ENCODE measurements at regions not wholly inside any gene's neighbourhood (a gene's known extent, or its start where the extent isn't known, plus 50 kb on each side); places are given as distances from the start of the nearest gene placed in this dataset.
"Not testable (repeated sequence)": the region's sequence is repeated elsewhere in the genome, so short reads cannot be mapped to it uniquely, and the experiment has no call there.

DNA sequence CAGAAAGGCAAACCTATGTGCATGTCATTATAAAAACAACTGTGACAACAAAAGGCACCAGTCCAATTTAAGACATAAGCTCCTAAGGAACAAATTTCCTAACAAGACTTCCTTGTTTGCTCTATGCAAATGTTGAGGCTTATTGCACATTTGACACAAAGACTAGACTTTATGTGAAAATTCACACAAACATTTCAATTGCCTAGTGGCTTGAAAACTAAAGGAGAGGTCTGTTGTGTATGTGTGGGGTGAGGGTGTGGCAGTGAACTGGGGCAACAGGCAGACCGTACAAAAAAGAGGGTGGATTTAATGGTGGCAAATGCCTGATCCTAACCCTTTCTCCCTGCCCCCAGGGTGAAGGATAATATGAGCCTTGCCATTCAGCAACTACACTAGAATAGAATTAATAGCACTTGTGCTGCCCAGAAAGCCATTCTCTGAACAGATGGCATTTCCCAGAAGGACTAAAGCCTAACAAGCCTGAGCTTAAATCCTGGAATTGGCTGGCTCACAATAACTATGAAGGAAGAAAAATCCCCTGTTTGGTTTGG lies 73.9 kb downstream of the GLUL start:
- no peaks in the 10 kb centered on the region for H3K9me3 ChIP-seq
- TF ChIP-seq EP300 (IDR thresholded peaks at IDR 0.05) (no peak), POLR2AphosphoS5 (IDR thresholded peaks at IDR 0.05) (peak; percentile 80)
- TF ChIP-seq, protein P1, sequence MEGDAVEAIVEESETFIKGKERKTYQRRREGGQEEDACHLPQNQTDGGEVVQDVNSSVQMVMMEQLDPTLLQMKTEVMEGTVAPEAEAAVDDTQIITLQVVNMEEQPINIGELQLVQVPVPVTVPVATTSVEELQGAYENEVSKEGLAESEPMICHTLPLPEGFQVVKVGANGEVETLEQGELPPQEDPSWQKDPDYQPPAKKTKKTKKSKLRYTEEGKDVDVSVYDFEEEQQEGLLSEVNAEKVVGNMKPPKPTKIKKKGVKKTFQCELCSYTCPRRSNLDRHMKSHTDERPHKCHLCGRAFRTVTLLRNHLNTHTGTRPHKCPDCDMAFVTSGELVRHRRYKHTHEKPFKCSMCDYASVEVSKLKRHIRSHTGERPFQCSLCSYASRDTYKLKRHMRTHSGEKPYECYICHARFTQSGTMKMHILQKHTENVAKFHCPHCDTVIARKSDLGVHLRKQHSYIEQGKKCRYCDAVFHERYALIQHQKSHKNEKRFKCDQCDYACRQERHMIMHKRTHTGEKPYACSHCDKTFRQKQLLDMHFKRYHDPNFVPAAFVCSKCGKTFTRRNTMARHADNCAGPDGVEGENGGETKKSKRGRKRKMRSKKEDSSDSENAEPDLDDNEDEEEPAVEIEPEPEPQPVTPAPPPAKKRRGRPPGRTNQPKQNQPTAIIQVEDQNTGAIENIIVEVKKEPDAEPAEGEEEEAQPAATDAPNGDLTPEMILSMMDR (IDR thresholded peaks at IDR 0.05), result no peak
- H3K27ac ChIP-seq, result peak overlapping the region in 3 of 4 donors; percentile 17 to 37 (median 32)
- no peak overlapping the region for H3K4me3 ChIP-seq
- WGBS, 2 donors (ENCODE audit: low coverage in 1 of 2), result 67% methylated on average over 1 of the region's 1 CpG; no CpG with 5 or more reads in 1 of the 2 donors
- peaks cover 0 to 12% (median 3%) of the 10 kb centered on the region in 3 donors for H3K4me1 ChIP-seq
- H3K36me3 ChIP-seq, result no peaks in the 10 kb centered on the region
- no peak for ATAC-seq
- no peaks in the 10 kb centered on the region for H3K27me3 ChIP-seq

DNA sequence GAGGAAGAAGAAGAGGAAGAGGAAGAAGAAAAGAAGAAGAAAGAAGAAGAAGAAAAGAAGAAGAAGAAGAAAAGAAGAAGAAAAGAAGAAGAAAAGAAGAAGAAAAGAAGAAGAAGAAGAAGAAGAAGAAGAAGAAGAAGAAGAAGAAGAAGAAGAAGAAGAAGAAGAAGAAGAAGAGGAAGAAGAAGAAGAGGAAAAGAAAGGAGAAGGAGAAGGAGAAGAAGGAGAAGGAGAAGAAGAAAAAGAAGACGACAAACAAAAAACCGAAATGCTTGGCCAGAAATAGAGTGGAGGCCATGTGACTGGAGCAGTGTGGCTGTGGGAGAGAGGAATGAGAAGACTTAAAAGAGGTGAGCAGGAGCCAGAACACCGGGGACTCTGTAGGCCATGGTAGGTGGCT lies 75.1 kb downstream of the GLUL start:
- 50 to 77% methylated on average over 1 to 3 of the region's 3 CpGs for WGBS, 2 donors (ENCODE audit: low coverage in 1 of 2)
- not testable (repeated sequence) for H3K27ac ChIP-seq

DNA sequence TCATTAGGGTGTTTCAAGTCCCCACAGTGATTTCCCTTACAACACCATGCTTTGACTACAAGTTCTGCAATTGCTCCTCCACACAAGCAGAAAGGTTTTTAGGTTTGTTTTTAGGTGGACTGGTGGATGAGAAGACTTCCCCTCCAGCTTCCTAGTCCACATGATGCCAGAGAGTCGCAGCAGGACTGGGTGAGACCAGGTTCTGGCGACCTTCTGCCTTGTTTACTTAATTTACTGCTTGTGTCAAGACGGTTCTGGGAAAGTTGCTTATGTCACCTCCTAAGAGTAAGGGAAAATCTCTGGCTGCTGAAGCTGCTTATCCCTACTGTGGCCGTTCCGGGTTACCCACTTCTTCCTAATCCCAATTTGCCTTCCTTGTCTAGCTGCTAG lies 76.4 kb downstream of the GLUL start:
- no peak for ATAC-seq
- no peaks in the 10 kb centered on the region for H3K27me3 ChIP-seq
- TF ChIP-seq, protein P1 (IDR thresholded peaks at IDR 0.05), result no peak
- TF ChIP-seq POLR2AphosphoS5 (IDR thresholded peaks at IDR 0.05), result peak; percentile 39
- TF ChIP-seq EP300 (IDR thresholded peaks at IDR 0.05), result no peak
- TF ChIP-seq POLR2A (IDR thresholded peaks at IDR 0.05), result no peak
- no peak overlapping the region for H3K27ac ChIP-seq
- H3K36me3 ChIP-seq, result no peaks in the 10 kb centered on the region
- no peak overlapping the region for H3K4me3 ChIP-seq
- peaks cover 0 to 12% (median 3%) of the 10 kb centered on the region in 3 donors for H3K4me1 ChIP-seq
- WGBS, 2 donors (ENCODE audit: low coverage in 1 of 2), result 65 to 77% methylated on average over 2 to 5 of the region's 5 CpGs
- H3K9me3 ChIP-seq, result no peaks in the 10 kb centered on the region

More for the DNA sequence above, 75.1 kb downstream of the GLUL start:
- H3K27me3 ChIP-seq, H3K9me3 ChIP-seq, H3K36me3 ChIP-seq, ATAC-seq, H3K4me3 ChIP-seq: not testable (repeated sequence)
- H3K4me1 ChIP-seq, result peaks cover 0 to 12% (median 3%) of the 10 kb centered on the region in 3 donors

DNA sequence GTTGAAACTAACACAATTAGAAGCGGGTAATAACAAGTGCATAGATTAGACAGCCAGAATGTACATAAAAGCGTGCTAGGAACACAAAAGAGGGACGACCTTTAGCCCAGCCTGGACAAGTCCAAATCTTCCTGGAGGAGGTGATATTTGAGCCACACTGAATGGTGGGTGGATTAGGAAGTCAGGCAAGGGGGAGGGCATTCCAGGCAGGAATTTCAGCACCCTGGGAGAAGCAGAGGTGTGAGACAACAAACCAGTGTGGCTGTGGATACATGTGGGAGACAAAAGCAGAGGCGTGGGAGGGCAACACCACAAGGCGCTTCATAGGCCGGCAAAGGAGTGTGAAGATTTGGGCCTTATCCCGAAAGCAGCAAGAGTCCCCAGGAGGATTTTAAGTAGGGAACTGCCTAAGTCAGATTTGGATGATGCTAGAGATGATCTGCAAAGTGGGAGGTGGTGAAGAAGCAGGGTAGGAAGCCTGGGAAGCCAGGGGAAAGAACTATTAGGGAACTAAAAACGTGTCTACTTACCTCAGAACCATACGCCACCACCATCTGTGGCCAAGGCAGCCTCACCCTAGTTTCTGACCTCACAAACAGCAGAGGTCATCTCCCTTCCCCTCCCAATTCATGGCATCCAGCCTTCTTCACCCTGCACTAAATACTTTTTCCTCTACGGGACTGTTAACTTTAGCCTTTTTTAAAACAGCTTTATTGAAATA lies 81.8 kb downstream of the GLUL start:
- H3K9me3 ChIP-seq, result no peaks in the 10 kb centered on the region
- peak; percentile 36 for ATAC-seq
- peaks cover 0 to 4% (median 0%) of the 10 kb centered on the region in 3 donors for H3K4me1 ChIP-seq
- no peak overlapping the region for H3K4me3 ChIP-seq
- H3K36me3 ChIP-seq, result no peaks in the 10 kb centered on the region
- WGBS, 2 donors (ENCODE audit: low coverage in 1 of 2), result 58 to 73% methylated on average over 8 to 10 of the region's 10 CpGs
- TF ChIP-seq, protein P1 (IDR thresholded peaks at IDR 0.05), result no peak
- TF ChIP-seq EP300 (IDR thresholded peaks at IDR 0.05) (no peak), POLR2AphosphoS5 (IDR thresholded peaks at IDR 0.05) (no peak), POLR2A (IDR thresholded peaks at IDR 0.05) (no peak)
- H3K27ac ChIP-seq, result no peak overlapping the region
- no peaks in the 10 kb centered on the region for H3K27me3 ChIP-seq

DNA sequence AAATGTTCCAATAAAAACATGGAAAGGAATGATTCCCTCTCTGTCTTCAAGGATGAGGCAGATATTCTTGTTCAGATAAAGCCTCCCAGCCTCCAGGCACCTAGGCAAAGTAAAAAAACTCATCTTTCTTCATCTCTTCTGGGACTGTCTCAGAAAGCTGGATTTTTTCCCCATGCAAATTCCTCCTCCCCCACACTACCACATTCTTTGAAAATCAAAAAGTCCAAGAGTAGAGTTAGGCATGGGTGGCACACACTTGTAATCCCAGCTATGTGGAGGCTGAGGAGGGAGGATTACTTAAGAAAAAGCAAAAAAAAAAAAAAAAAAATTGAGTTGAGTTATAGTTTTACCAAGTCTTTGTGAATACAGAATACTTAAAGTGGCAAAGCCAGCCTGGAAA lies 82.8 kb downstream of the GLUL start:
- no peak for ATAC-seq

DNA sequence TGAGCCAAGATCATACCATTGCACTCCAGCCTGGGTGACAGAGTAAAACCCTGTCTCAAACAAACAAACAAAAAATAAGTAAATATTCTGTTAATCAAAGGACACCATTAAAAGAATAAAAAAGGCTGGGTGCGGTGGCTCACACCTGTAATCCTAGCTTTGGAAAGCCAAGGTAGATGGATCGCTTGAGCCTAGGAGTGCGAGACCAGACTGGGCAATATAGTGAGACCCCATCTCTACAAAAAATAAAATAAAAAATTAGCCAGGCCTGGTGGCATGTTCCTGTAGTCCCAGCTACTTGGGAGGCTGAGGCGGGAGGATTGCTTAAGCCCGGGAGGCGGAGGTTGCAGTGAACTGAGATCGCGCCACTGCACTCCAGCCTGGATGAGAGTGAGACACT lies 84.1 kb downstream of the GLUL start:
- H3K27ac ChIP-seq, result not testable (repeated sequence)

More for the DNA sequence above, 82.8 kb downstream of the GLUL start:
- peaks cover 6 to 14% (median 7%) of the 10 kb centered on the region in 3 donors for H3K4me1 ChIP-seq
- TF ChIP-seq, protein P1 (IDR thresholded peaks at IDR 0.05), result no peak
- TF ChIP-seq POLR2AphosphoS5 (IDR thresholded peaks at IDR 0.05), result no peak
- TF ChIP-seq POLR2A (IDR thresholded peaks at IDR 0.05), result no peak
- no peak for TF ChIP-seq EP300 (IDR thresholded peaks at IDR 0.05)
- no peak overlapping the region for H3K27ac ChIP-seq
- no peaks in the 10 kb centered on the region for H3K36me3 ChIP-seq
- no peaks in the 10 kb centered on the region for H3K9me3 ChIP-seq
- H3K27me3 ChIP-seq, result no peaks in the 10 kb centered on the region
- no peak overlapping the region for H3K4me3 ChIP-seq

More for the DNA sequence above, 84.1 kb downstream of the GLUL start:
- H3K4me3 ChIP-seq, H3K27me3 ChIP-seq, H3K36me3 ChIP-seq, H3K9me3 ChIP-seq, ATAC-seq: not testable (repeated sequence)
- WGBS, 2 donors (ENCODE audit: low coverage in 1 of 2), result 98 to 99% methylated on average over 8 of the region's 8 CpGs
- peaks cover 12 to 23% (median 13%) of the 10 kb centered on the region in 3 donors for H3K4me1 ChIP-seq
